H9 (cell line): ENCODE measurements at regions not wholly inside any gene's neighbourhood (a gene's known extent, or its start where the extent isn't known, plus 50 kb on each side); places are given as distances from the start of the nearest gene placed in this dataset.

Source experiments
- DNase-seq: peaks from one replicate; pipeline ENCODE4 v3.0.0-alpha.2; 2017
- H2AFZ ChIP-seq: one replicate; pipeline ENCODE4 v1.6.1; 2013; ENCODE audit warnings: mild to moderate bottlenecking, low read length, control low read depth, moderate library complexity
- H2AK5ac ChIP-seq: 2 replicates; pipeline ENCODE4 v1.6.1; 2013; ENCODE audit warnings: low read length, control low read depth, mixed read lengths; ENCODE audit not compliant: insufficient read length
- H2BK120ac ChIP-seq: one replicate; pipeline ENCODE4 v1.6.1; 2013; ENCODE audit warnings: low read depth, mild to moderate bottlenecking, low read length, control low read depth, inconsistent platforms; ENCODE audit not compliant: poor library complexity, severe bottlenecking
- H2BK12ac ChIP-seq: 2 replicates; pipeline ENCODE4 v1.6.1; 2013; ENCODE audit warnings: low read length, control low read depth, mixed read lengths, low read depth; ENCODE audit not compliant: insufficient read length
- H2BK15ac ChIP-seq: 2 replicates; pipeline ENCODE4 v1.6.1; 2013; ENCODE audit warnings: low read depth, low read length, control low read depth
- H2BK20ac ChIP-seq: one replicate; pipeline ENCODE4 v1.6.1; 2013; ENCODE audit warnings: low read depth, mild to moderate bottlenecking, low read length, control low read depth, inconsistent platforms; ENCODE audit not compliant: poor library complexity, severe bottlenecking
- H2BK5ac ChIP-seq: 2 replicates; pipeline ENCODE4 v1.6.1; 2013; ENCODE audit warnings: low read length, control low read depth, mixed read lengths; ENCODE audit not compliant: insufficient read length
- H3K14ac ChIP-seq: 2 replicates; pipeline ENCODE4 v1.6.1; 2013; ENCODE audit warnings: low read length, control low read depth; ENCODE audit not compliant: insufficient read depth
- H3K18ac ChIP-seq: 2 replicates; pipeline ENCODE4 v1.6.1; 2013; ENCODE audit warnings: low read depth, mild to moderate bottlenecking, mixed read lengths, low read length, control low read depth; ENCODE audit not compliant: insufficient read length
- H3K23ac ChIP-seq: 2 replicates; pipeline ENCODE4 v1.6.1; 2013; ENCODE audit warnings: low read length, control low read depth, mixed read lengths, low read depth; ENCODE audit not compliant: insufficient read length
- H3K23me2 ChIP-seq: 2 replicates; pipeline ENCODE4 v1.6.1; 2013; ENCODE audit warnings: low read depth, mild to moderate bottlenecking, mixed read lengths, low read length, control low read depth; ENCODE audit not compliant: insufficient read length, poor library complexity, severe bottlenecking
- H3K27ac ChIP-seq: 2 replicates; pipeline ENCODE4 v1.5.1; 2013; ENCODE audit warnings: low read length, control low read depth, mixed read lengths, low read depth; ENCODE audit not compliant: insufficient read length
- H3K27me3 ChIP-seq: 2 replicates; pipeline ENCODE4 v1.6.1; 2013; ENCODE audit warnings: low read length, control low read depth, inconsistent platforms; ENCODE audit not compliant: insufficient read depth
- H3K4ac ChIP-seq: 2 replicates; pipeline ENCODE4 v1.6.1; 2013; ENCODE audit warnings: low read depth, mild to moderate bottlenecking, control low read depth, inconsistent platforms, low read length, moderate library complexity
- H3K4me1 ChIP-seq: 2 replicates; pipeline ENCODE4 v1.6.1; 2013; ENCODE audit warnings: low read length, control low read depth, inconsistent platforms; ENCODE audit not compliant: insufficient read depth
- H3K4me2 ChIP-seq: 2 replicates; pipeline ENCODE4 v1.6.1; 2013; ENCODE audit warnings: low read length, control low read depth, mixed read lengths; ENCODE audit not compliant: insufficient read length, insufficient read depth
- H3K56ac ChIP-seq: 2 replicates; pipeline ENCODE4 v1.6.1; 2013; ENCODE audit warnings: low read depth, mild to moderate bottlenecking, mixed read lengths, low read length, control low read depth; ENCODE audit not compliant: insufficient read length
- H3K79me1 ChIP-seq: 2 replicates; pipeline ENCODE4 v1.6.1; 2013; ENCODE audit warnings: low read depth, mild to moderate bottlenecking, moderate library complexity, low read length, control low read depth, inconsistent platforms; ENCODE audit not compliant: insufficient read depth, poor library complexity, severe bottlenecking
- H3K79me2 ChIP-seq: 2 replicates; pipeline ENCODE4 v1.6.1; 2013; ENCODE audit warnings: low read length, control low read depth, inconsistent platforms; ENCODE audit not compliant: insufficient read depth
- H3K9ac ChIP-seq: 2 replicates; pipeline ENCODE4 v1.6.1; 2013; ENCODE audit warnings: low read length, control low read depth, mixed read lengths; ENCODE audit not compliant: insufficient read length; ENCODE audit errors: extremely low read depth
- H3K9me3 ChIP-seq: one replicate; pipeline ENCODE4 v1.6.1; 2013; ENCODE audit warnings: low read depth, low read length, inconsistent platforms; ENCODE audit not compliant: control insufficient read depth
- H3T11ph ChIP-seq: one replicate; pipeline ENCODE4 v1.6.1; 2013; ENCODE audit warnings: mild to moderate bottlenecking, low read length, control low read depth, inconsistent platforms
- H4K20me1 ChIP-seq: one replicate; pipeline ENCODE4 v1.6.1; 2013; ENCODE audit not compliant: control insufficient read depth, insufficient read length, insufficient read depth
- H4K5ac ChIP-seq: 2 replicates; pipeline ENCODE4 v1.6.1; 2013; ENCODE audit warnings: low read depth, mild to moderate bottlenecking, mixed read lengths, low read length, control low read depth; ENCODE audit not compliant: insufficient read length
- H4K8ac ChIP-seq: replicated peaks from 2 replicates; pipeline ENCODE4 v1.6.1; 2013; ENCODE audit warnings: low read length, control low read depth, mixed read lengths, low read depth; ENCODE audit not compliant: insufficient read length
- H4K91ac ChIP-seq: 2 replicates; pipeline ENCODE4 v1.6.1; 2013; ENCODE audit warnings: low read depth, mild to moderate bottlenecking, moderate library complexity, mixed read lengths, low read length, control low read depth; ENCODE audit not compliant: insufficient read length
- H3K27ac Mint-ChIP-seq, 3 experiments: 2 replicates in 2 of 3; 3 replicates in 1 of 3; pipeline ENCODE4 v1.8.0; 2020 to 2021; ENCODE audit warnings: mixed read lengths in 3 of 3, mild to moderate bottlenecking in 1 of 3, moderate library complexity in 1 of 3
- H3K27me3 Mint-ChIP-seq: 2 replicates; pipeline ENCODE4 v1.8.0; 2021; ENCODE audit warnings: low read depth, mild to moderate bottlenecking, moderate library complexity, mixed read lengths
- H3K36me3 Mint-ChIP-seq, 3 experiments: 2 replicates in 2 of 3; 3 replicates in 1 of 3; pipeline ENCODE4 v1.8.0; 2020 to 2021; ENCODE audit warnings: low read depth in 3 of 3, mixed read lengths in 3 of 3; ENCODE audit not compliant: insufficient read depth in 1 of 3
- H3K4me1 Mint-ChIP-seq, 2 experiments: 2 replicates each; pipeline ENCODE4 v1.8.0; 2020; ENCODE audit warnings: mixed read lengths in 2 of 2
- H3K4me3 Mint-ChIP-seq, 2 experiments: 2 replicates in 1 of 2; 3 replicates in 1 of 2; pipeline ENCODE4 v1.8.0; 2020 to 2021; ENCODE audit warnings: mild to moderate bottlenecking in 2 of 2, mixed read lengths in 2 of 2, moderate library complexity in 1 of 2
- H3K9me3 Mint-ChIP-seq, 2 experiments: 2 replicates in 1 of 2; 3 replicates in 1 of 2; pipeline ENCODE4 v1.8.0; 2020; ENCODE audit warnings: mild to moderate bottlenecking in 2 of 2, mixed read lengths in 2 of 2, moderate library complexity in 1 of 2
- CTCF ChIP-seq: fragments of 200-600 bp; sonication (generic); conservative IDR thresholded peaks from 3 replicates; pipeline ENCODE4 v1.8.0; 2021; ENCODE audit warnings: antibody characterized with exemption, mild to moderate bottlenecking
- WGBS: extraction: QIAGEN DNeasy Blood & Tissue Kit; methylation state at CpG from one replicate; pipeline ENCODE4 v1.1.7; 2013; ENCODE audit warnings: missing lambda C conversion rate, low lambda C conversion rate, mixed read lengths; ENCODE audit not compliant: insufficient read length; ENCODE audit errors: extremely low coverage; 5-methylcytosine and 5-hydroxymethylcytosine counted together

GRCh38 chr1:87641996-87642395 is 313.3 kb downstream of the LMO4 start:
- Histone ChIP-seq H3K79me2 (no peaks in the 10 kb centered on the region), H3K27ac (no peak overlapping the region), H3K56ac (no peak overlapping the region), H3K23me2 (no peaks in the 10 kb centered on the region), H4K5ac (no peak overlapping the region), H3T11ph (no peak overlapping the region), H2AFZ (no peak overlapping the region), H2BK5ac (no peak overlapping the region), H2BK15ac (no peak overlapping the region), H4K91ac (no peak overlapping the region), H4K8ac (no peak overlapping the region), H3K79me1 (no peaks in the 10 kb centered on the region), H3K4me1 (peaks cover 2% of the 10 kb centered on the region; the same call in 1 of the 2 replicates), H3K23ac (no peak overlapping the region), H2BK120ac (no peak overlapping the region), H2AK5ac (no peak overlapping the region), H2BK12ac (no peak overlapping the region), H3K4ac (no peak overlapping the region), H4K20me1 (no peaks in the 10 kb centered on the region), H3K9ac (no peak overlapping the region), H3K27me3 (no peaks in the 10 kb centered on the region), H3K18ac (no peak overlapping the region), H3K9me3 (peaks cover 15% of the 10 kb centered on the region), H3K4me2 (no peak overlapping the region), H2BK20ac (no peak overlapping the region), H3K14ac (no peak overlapping the region)
- no peak for TF ChIP-seq CTCF
- Mint-ChIP-seq H3K27ac (peak overlapping the region; percentile 32 to 96 (median 62); a peak in 5 of 7 replicates), H3K4me1 (peaks cover 44 to 47% of the 10 kb centered on the region in 2 experiments), H3K4me3 (no peak overlapping the region), H3K9me3 (peaks cover 18% of the 10 kb centered on the region in 2 experiments), H3K27me3 (no peaks in the 10 kb centered on the region), H3K36me3 (peaks cover 9 to 22% (median 10%) of the 10 kb centered on the region in 3 experiments)
- WGBS, result no CpG with 5 or more reads among the region's 3 CpGs
- DNase-seq, result no peak
